Loucy (cell line): ENCODE measurements at regions not wholly inside any gene's neighbourhood (a gene's known extent, or its start where the extent isn't known, plus 50 kb on each side); places are given as distances from the start of the nearest gene placed in this dataset.

Experiments
- CTCF ChIP-seq: fragments of 200-600 bp; sonication (generic); conservative IDR thresholded peaks from 2 replicates; pipeline ENCODE4 v1.5.1; 2014; ENCODE audit warnings: mild to moderate bottlenecking, antibody characterized with exemption, low read length
- EZH2phosphoT487 ChIP-seq: fragments of 200-600 bp; IDR thresholded peaks from 2 replicates; pipeline ENCODE4 v1.6.1; 2018; ENCODE audit warnings: antibody characterized with exemption, mild to moderate bottlenecking, moderate library complexity, borderline replicate concordance

GRCh38 chr3:3600665-3601340 is 198.4 kb upstream of the LRRN1 start:
- TF ChIP-seq CTCF, result no peak
- TF ChIP-seq EZH2phosphoT487, result no peak
